ENCODE measurements at regions not wholly inside any gene's neighbourhood (a gene's known extent, or its start where the extent isn't known, plus 50 kb on each side); places are given as distances from the start of the nearest gene placed in this dataset.
"Not testable (repeated sequence)": the region's sequence is repeated elsewhere in the genome, so short reads cannot be mapped to it uniquely, and the experiment has no call there.

GRCh38 chr12:33834672-33835071 is 187.6 kb upstream of the ALG10 start:
- no peak for DNase-seq

- no peak for DNase-seq
Observed at GRCh38 chr12:33876618-33877017, 145.7 kb upstream of the ALG10 start.

- no peak for DNase-seq
Observed at GRCh38 chr12:33892425-33892824, 129.9 kb upstream of the ALG10 start.

GRCh38 chr12:33920460-33920859 is 101.8 kb upstream of the ALG10 start:
- not testable (repeated sequence) for DNase-seq

- DNase-seq, result no peak
Observed at GRCh38 chr12:33926095-33926494, 96.2 kb upstream of the ALG10 start.

- DNase-seq, result not testable (repeated sequence)
Observed at GRCh38 chr12:33937669-33938068, 84.6 kb upstream of the ALG10 start.

GRCh38 chr12:33942172-33942571 is 80.1 kb upstream of the ALG10 start:
- no peak for DNase-seq

GRCh38 chr12:33944703-33945437 is 77.4 kb upstream of the ALG10 start:
- no peak for DNase-seq

GRCh38 chr12:33945438-33945784 is 76.9 kb upstream of the ALG10 start:
- no peak for DNase-seq

- not testable (repeated sequence) for DNase-seq
Observed at GRCh38 chr12:33966219-33966618, 56.1 kb upstream of the ALG10 start.

GRCh38 chr12:33967760-33968159 is 54.5 kb upstream of the ALG10 start:
- DNase-seq, result no peak

All from bone marrow (tissue), 2 donors.